IMR-90 (cell line): ENCODE measurements at regions not wholly inside any gene's neighbourhood (a gene's known extent, or its start where the extent isn't known, plus 50 kb on each side); places are given as distances from the start of the nearest gene placed in this dataset.

Experiments
- ATAC-seq: fragments of 200-7000 bp; cut with Tn5 transposase; 2 replicates; pipeline ENCODE4 v1.9.1; 2020; ENCODE audit warnings: low read depth, mild to moderate bottlenecking, moderate library complexity
- BruUV-seq: library from RNA; stranded (reverse); fragments of 400-500 nt; replicated peaks from 2 replicates; lab custom pipeline; 2021; lab: Mats Ljungman, UMichigan
- CTCF ChIA-PET: fragments of 300-600 bp; formaldehyde crosslinking; extraction: SDS; loops from one replicate; lab custom pipeline; 2021; ENCODE audit warnings: antibody characterized with exemption; lab: Yijun Ruan, JAX
- POLR2A ChIA-PET: fragments of 300-600 bp; sonication (Branson Sonifier 250); formaldehyde crosslinking; loops from one replicate; lab custom pipeline; 2022; ENCODE audit warnings: antibody characterized with exemption; ENCODE audit not compliant: unreplicated experiment; lab: Charles Lee
- DNase-seq: peaks from one replicate; pipeline ENCODE4 v3.0.0; 2013
- H2AFZ ChIP-seq: replicated peaks from 2 replicates; pipeline ENCODE3; 2013; ENCODE audit warnings: low read length, mild to moderate bottlenecking; ENCODE audit not compliant: poor library complexity
- H2AK5ac ChIP-seq: 2 replicates; pipeline ENCODE4 v1.6.1; 2013; ENCODE audit warnings: low read depth, low read length, inconsistent platforms
- H2AK9ac ChIP-seq: replicated peaks from 2 replicates; pipeline ENCODE3; 2013; ENCODE audit warnings: mild to moderate bottlenecking, low read depth, low read length, moderate library complexity; ENCODE audit not compliant: poor library complexity
- H2BK120ac ChIP-seq: 2 replicates; pipeline ENCODE4 v1.6.1; 2013; ENCODE audit warnings: low read depth, low read length, inconsistent platforms
- H2BK15ac ChIP-seq: 3 replicates; pipeline ENCODE4 v1.6.1; 2013; ENCODE audit warnings: low read depth, low read length, inconsistent platforms
- H2BK20ac ChIP-seq: 2 replicates; pipeline ENCODE4 v1.6.1; 2013; ENCODE audit warnings: low read depth, mild to moderate bottlenecking, inconsistent platforms, low read length, moderate library complexity
- H2BK5ac ChIP-seq: 2 replicates; pipeline ENCODE4 v1.6.1; 2013; ENCODE audit warnings: mild to moderate bottlenecking, low read depth, low read length, inconsistent platforms; ENCODE audit not compliant: poor library complexity, severe bottlenecking
- H3K14ac ChIP-seq: replicated peaks from 2 replicates; pipeline ENCODE4 v1.6.1; 2013; ENCODE audit warnings: low read depth, low read length, inconsistent platforms
- H3K18ac ChIP-seq: 2 replicates; pipeline ENCODE4 v1.6.1; 2013; ENCODE audit warnings: low read depth, low read length, control low read depth
- H3K23ac ChIP-seq: 2 replicates; pipeline ENCODE4 v1.6.1; 2013; ENCODE audit warnings: low read depth, low read length, inconsistent platforms
- H3K27ac ChIP-seq: 2 replicates; pipeline ENCODE4 v1.5.1; 2013; ENCODE audit warnings: mild to moderate bottlenecking, control low read depth, low read length; ENCODE audit not compliant: insufficient read depth
- H3K27me3 ChIP-seq: 2 replicates; pipeline ENCODE4 v1.6.1; 2013; ENCODE audit warnings: low read length; ENCODE audit not compliant: control insufficient read depth, insufficient read depth
- H3K36me3 ChIP-seq: 2 replicates; pipeline ENCODE4 v1.6.1; 2013; ENCODE audit warnings: low read length, mixed read lengths; ENCODE audit not compliant: control insufficient read depth, insufficient read depth
- H3K4ac ChIP-seq: 2 replicates; pipeline ENCODE4 v1.6.1; 2013; ENCODE audit warnings: low read depth, low read length, inconsistent platforms
- H3K4me1 ChIP-seq: 2 replicates; pipeline ENCODE4 v1.6.1; 2013; ENCODE audit warnings: low read length, mixed read lengths; ENCODE audit not compliant: control insufficient read depth, insufficient read depth
- H3K4me2 ChIP-seq: 2 replicates; pipeline ENCODE4 v1.6.1; 2013; ENCODE audit warnings: low read depth, mild to moderate bottlenecking, control low read depth, low read length, moderate library complexity
- H3K4me3 ChIP-seq: 2 replicates; pipeline ENCODE4 v1.5.1; 2013; ENCODE audit warnings: low read depth, mild to moderate bottlenecking, control low read depth, low read length, moderate library complexity; ENCODE audit not compliant: insufficient read depth
- H3K56ac ChIP-seq: 2 replicates; pipeline ENCODE4 v1.6.1; 2013; ENCODE audit warnings: low read length, inconsistent platforms; ENCODE audit not compliant: insufficient read depth; ENCODE audit errors: extremely low read depth
- H3K79me1 ChIP-seq, 2 experiments: 2 replicates each; pipeline ENCODE4 v1.6.1; 2013; ENCODE audit warnings: low read length in 2 of 2, inconsistent platforms in 1 of 2, low read depth in 1 of 2
- H3K9ac ChIP-seq: 2 replicates; pipeline ENCODE4 v1.6.1; 2013; ENCODE audit warnings: low read depth, low read length, control low read depth
- H3K9me1 ChIP-seq: 2 replicates; pipeline ENCODE4 v1.6.1; 2013; ENCODE audit warnings: low read length, inconsistent platforms; ENCODE audit not compliant: insufficient read depth
- H3K9me3 ChIP-seq: 2 replicates; pipeline ENCODE4 v1.6.1; 2013; ENCODE audit warnings: low read length; ENCODE audit not compliant: control insufficient read depth, insufficient read depth
- H4K20me1 ChIP-seq: 2 replicates; pipeline ENCODE4 v1.6.1; 2013; ENCODE audit warnings: low read length, inconsistent platforms; ENCODE audit not compliant: insufficient read depth
- H4K5ac ChIP-seq: 2 replicates; pipeline ENCODE4 v1.6.1; 2013; ENCODE audit warnings: mild to moderate bottlenecking, low read depth, low read length, control low read depth
- H4K8ac ChIP-seq, 2 experiments: 2 replicates each; pipeline ENCODE4 v1.6.1; 2013; ENCODE audit warnings: low read depth in 2 of 2, low read length in 2 of 2, control low read depth in 1 of 2, inconsistent platforms in 1 of 2
- H4K91ac ChIP-seq: 2 replicates; pipeline ENCODE4 v1.6.1; 2013; ENCODE audit warnings: low read depth, low read length, inconsistent platforms; ENCODE audit not compliant: insufficient read depth
- BHLHE40 ChIP-seq: fragments of 150-350 bp; IDR thresholded peaks from 2 replicates; pipeline ENCODE4 v1.6.1; 2016; ENCODE audit warnings: mild to moderate bottlenecking, low read depth, low read length
- CEBPB ChIP-seq: IDR thresholded peaks from 2 replicates; pipeline ENCODE4 v1.6.1; 2012; ENCODE audit warnings: low read depth, low read length, improper control_type of control experiment
- CHD1 ChIP-seq: IDR thresholded peaks from 2 replicates; pipeline ENCODE4 v1.6.1; 2012; ENCODE audit warnings: low read depth, low read length, improper control_type of control experiment
- FOS ChIP-seq: fragments of 150-350 bp; IDR thresholded peaks from 2 replicates; pipeline ENCODE4 v1.6.1; 2016; ENCODE audit warnings: low read depth, low read length
- MAFK ChIP-seq: IDR thresholded peaks from 2 replicates; pipeline ENCODE4 v1.6.1; 2012; ENCODE audit warnings: low read depth, low read length, improper control_type of control experiment
- MAZ ChIP-seq: IDR thresholded peaks from 2 replicates; pipeline ENCODE4 v1.6.1; 2012; ENCODE audit warnings: low read depth, mild to moderate bottlenecking, low read length, improper control_type of control experiment, moderate library complexity, borderline replicate concordance
- MXI1 ChIP-seq: IDR thresholded peaks from 2 replicates; pipeline ENCODE4 v1.6.1; 2012; ENCODE audit warnings: low read depth, mild to moderate bottlenecking, low read length, moderate library complexity, borderline replicate concordance
- NFE2L2 ChIP-seq: fragments of 150-350 bp; IDR thresholded peaks from 2 replicates; pipeline ENCODE4 v1.6.1; 2016; ENCODE audit warnings: low read depth, mild to moderate bottlenecking, low read length
- POLR2A ChIP-seq: IDR thresholded peaks from 2 replicates; pipeline ENCODE4 v1.6.1; 2012; ENCODE audit warnings: mild to moderate bottlenecking, low read depth, low read length
- RAD21 ChIP-seq: IDR thresholded peaks from 2 replicates; pipeline ENCODE4 v1.6.1; 2012; ENCODE audit warnings: low read length, improper control_type of control experiment
- RCOR1 ChIP-seq: IDR thresholded peaks from 2 replicates; pipeline ENCODE4 v1.6.1; 2012; ENCODE audit warnings: mild to moderate bottlenecking, low read length, improper control_type of control experiment; ENCODE audit not compliant: insufficient replicate concordance
- RFX5 ChIP-seq: IDR thresholded peaks from 2 replicates; pipeline ENCODE4 v1.8.0; 2012; ENCODE audit warnings: low read depth, mild to moderate bottlenecking, low read length, moderate library complexity
- SMC3 ChIP-seq: fragments of 150-350 bp; IDR thresholded peaks from 2 replicates; pipeline ENCODE4 v1.6.1; 2016; ENCODE audit warnings: low read depth, mild to moderate bottlenecking, antibody characterized with exemption, low read length, moderate library complexity
- WGBS, 2 experiments: methylation state at CpG; one replicate each; pipeline versions ENCODE4 v1.1.5 to v1.1.7; 2013; ENCODE audit warnings: missing lambda C conversion rate in 2 of 2; ENCODE audit not compliant: insufficient read length in 1 of 2; ENCODE audit errors: extremely low coverage in 2 of 2; 5-methylcytosine and 5-hydroxymethylcytosine counted together
- dilution Hi-C: fragments of 300-500 bp; cut with HindIII; formaldehyde crosslinking; loops from one replicate; pipeline ENCODE4 v1.14.3; 2018; ENCODE audit warnings: low sequenced_read_pairs; ENCODE audit not compliant: unreplicated experiment
- in situ Hi-C: fragments of 300-500 bp; cut with MboI; formaldehyde crosslinking; loops from 3 replicates; pipeline ENCODE4 v1.14.3; 2019; ENCODE audit warnings: low sequenced_read_pairs, inconsistent platforms, mixed read lengths
- intact Hi-C: fragments of 100-400 bp; cut with micrococcal nuclease; formaldehyde crosslinking; loops from 2 replicates; pipeline ENCODE4 v1.10.0; 2022
- TF ChIP-seq, protein P1 (sequence below): fragments of 150-350 bp; IDR thresholded peaks from 2 replicates; pipeline ENCODE4 v1.6.1; 2017; ENCODE audit warnings: mild to moderate bottlenecking, antibody characterized with exemption, low read length, low read depth
- TF ChIP-seq, protein P2 (sequence below): conservative IDR thresholded peaks from 2 replicates; pipeline ENCODE4 v1.5.1; 2012; ENCODE audit warnings: mild to moderate bottlenecking, low read depth, low read length, improper control_type of control experiment
- TF ChIP-seq, protein P3 (sequence below): fragments of 150-350 bp; IDR thresholded peaks from 2 replicates; pipeline ENCODE4 v1.6.1; 2016; ENCODE audit warnings: low read depth, mild to moderate bottlenecking, low read length, moderate library complexity, borderline replicate concordance

DNA sequence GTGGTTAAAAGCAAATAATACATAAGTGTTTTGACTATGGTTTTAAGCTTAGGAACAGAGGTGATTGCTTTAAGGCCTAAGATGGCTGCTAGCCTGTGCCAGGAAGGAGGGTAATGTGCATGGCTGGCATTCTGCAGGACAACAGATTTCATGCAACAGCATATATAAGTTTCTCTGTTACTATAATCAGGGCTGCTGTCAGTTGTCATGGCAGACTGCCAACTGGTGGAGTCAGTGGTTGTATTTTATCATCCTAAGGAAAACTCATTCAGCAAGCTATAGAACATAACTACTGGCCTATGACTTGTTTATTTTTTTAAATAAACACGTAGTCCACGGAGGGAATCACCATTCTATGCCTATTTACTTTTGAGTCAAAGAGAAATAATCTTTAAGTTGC is 77.7 kb upstream of the DCAF8L1 start:
- H3K18ac ChIP-seq = no peak overlapping the region

More for the DNA sequence above, 77.7 kb upstream of the DCAF8L1 start:
- CTCF ChIA-PET = no interaction called here
- no peaks in the 10 kb centered on the region for H3K9me3 ChIP-seq
- no peak overlapping the region for H3K27ac ChIP-seq
- no peak overlapping the region for H3K4me3 ChIP-seq
- no peak overlapping the region for H3K4me2 ChIP-seq
- H3K79me1 ChIP-seq = no peaks in the 10 kb centered on the region
- H2AK5ac ChIP-seq = no peak overlapping the region
- DNase-seq = peak; percentile 26
- no peak overlapping the region for H2BK20ac ChIP-seq
- no peak overlapping the region for H3K4ac ChIP-seq
- intact Hi-C loops (no loop called here), in situ Hi-C loops (no loop called here), dilution Hi-C loops (no loop called here)
- no peak overlapping the region for H2BK15ac ChIP-seq
- H4K20me1 ChIP-seq = no peaks in the 10 kb centered on the region
- H4K8ac ChIP-seq = no peak overlapping the region
- H2AFZ ChIP-seq = no peak overlapping the region
- no peak overlapping the region for H2AK9ac ChIP-seq
- H3K9ac ChIP-seq = no peak overlapping the region
- WGBS, 2 experiments = no CpG with 5 or more reads among the region's 2 CpGs
- H3K14ac ChIP-seq = no peak overlapping the region
- H2BK120ac ChIP-seq = no peak overlapping the region
- no peak overlapping the region for H4K91ac ChIP-seq
- H3K23ac ChIP-seq = no peak overlapping the region
- no peaks in the 10 kb centered on the region for H3K36me3 ChIP-seq
- H3K56ac ChIP-seq = no peak overlapping the region
- H3K9me1 ChIP-seq = no peaks in the 10 kb centered on the region
- H2BK5ac ChIP-seq = no peak overlapping the region
- peak; percentile 37 for ATAC-seq
- TF ChIP-seq CEBPB (no peak), CHD1 (no peak), RCOR1 (no peak), NFE2L2 (no peak), MAZ (no peak), MAFK (no peak), SMC3 (no peak), MXI1 (no peak), POLR2A (no peak), RAD21 (no peak), RFX5 (no peak), BHLHE40 (no peak), FOS (no peak)
- TF ChIP-seq, protein P1, sequence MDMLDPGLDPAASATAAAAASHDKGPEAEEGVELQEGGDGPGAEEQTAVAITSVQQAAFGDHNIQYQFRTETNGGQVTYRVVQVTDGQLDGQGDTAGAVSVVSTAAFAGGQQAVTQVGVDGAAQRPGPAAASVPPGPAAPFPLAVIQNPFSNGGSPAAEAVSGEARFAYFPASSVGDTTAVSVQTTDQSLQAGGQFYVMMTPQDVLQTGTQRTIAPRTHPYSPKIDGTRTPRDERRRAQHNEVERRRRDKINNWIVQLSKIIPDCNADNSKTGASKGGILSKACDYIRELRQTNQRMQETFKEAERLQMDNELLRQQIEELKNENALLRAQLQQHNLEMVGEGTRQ = no peak
- TF ChIP-seq, protein P2, sequence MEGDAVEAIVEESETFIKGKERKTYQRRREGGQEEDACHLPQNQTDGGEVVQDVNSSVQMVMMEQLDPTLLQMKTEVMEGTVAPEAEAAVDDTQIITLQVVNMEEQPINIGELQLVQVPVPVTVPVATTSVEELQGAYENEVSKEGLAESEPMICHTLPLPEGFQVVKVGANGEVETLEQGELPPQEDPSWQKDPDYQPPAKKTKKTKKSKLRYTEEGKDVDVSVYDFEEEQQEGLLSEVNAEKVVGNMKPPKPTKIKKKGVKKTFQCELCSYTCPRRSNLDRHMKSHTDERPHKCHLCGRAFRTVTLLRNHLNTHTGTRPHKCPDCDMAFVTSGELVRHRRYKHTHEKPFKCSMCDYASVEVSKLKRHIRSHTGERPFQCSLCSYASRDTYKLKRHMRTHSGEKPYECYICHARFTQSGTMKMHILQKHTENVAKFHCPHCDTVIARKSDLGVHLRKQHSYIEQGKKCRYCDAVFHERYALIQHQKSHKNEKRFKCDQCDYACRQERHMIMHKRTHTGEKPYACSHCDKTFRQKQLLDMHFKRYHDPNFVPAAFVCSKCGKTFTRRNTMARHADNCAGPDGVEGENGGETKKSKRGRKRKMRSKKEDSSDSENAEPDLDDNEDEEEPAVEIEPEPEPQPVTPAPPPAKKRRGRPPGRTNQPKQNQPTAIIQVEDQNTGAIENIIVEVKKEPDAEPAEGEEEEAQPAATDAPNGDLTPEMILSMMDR = no peak
- TF ChIP-seq, protein P3, sequence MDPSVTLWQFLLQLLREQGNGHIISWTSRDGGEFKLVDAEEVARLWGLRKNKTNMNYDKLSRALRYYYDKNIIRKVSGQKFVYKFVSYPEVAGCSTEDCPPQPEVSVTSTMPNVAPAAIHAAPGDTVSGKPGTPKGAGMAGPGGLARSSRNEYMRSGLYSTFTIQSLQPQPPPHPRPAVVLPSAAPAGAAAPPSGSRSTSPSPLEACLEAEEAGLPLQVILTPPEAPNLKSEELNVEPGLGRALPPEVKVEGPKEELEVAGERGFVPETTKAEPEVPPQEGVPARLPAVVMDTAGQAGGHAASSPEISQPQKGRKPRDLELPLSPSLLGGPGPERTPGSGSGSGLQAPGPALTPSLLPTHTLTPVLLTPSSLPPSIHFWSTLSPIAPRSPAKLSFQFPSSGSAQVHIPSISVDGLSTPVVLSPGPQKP = no peak
- POLR2A ChIA-PET = no interaction called here
- no peak overlapping the region for H4K5ac ChIP-seq
- H3K27me3 ChIP-seq = no peaks in the 10 kb centered on the region
- no peaks in the 10 kb centered on the region for H3K4me1 ChIP-seq
- BruUV-seq = no TSS peak
